HG02571 (cell line): ENCODE measurements at regions not wholly inside any gene's neighbourhood (a gene's known extent, or its start where the extent isn't known, plus 50 kb on each side); places are given as distances from the start of the nearest gene placed in this dataset.
"Not testable (repeated sequence)": the region's sequence is repeated elsewhere in the genome, so short reads cannot be mapped to it uniquely, and the experiment has no call there.

ENCODE experiments used
- ATAC-seq: cut with Tn5 transposase; IDR thresholded peaks from one replicate; pipeline ENCODE4 v1.9.1; 2021; ENCODE audit warnings: mild to moderate bottlenecking, moderate library complexity; ENCODE audit not compliant: unreplicated experiment

GRCh38 chr14:105581551-105582341, 55.4 kb downstream of the TMEM121 start:
- ATAC-seq, result no peak

DNA sequence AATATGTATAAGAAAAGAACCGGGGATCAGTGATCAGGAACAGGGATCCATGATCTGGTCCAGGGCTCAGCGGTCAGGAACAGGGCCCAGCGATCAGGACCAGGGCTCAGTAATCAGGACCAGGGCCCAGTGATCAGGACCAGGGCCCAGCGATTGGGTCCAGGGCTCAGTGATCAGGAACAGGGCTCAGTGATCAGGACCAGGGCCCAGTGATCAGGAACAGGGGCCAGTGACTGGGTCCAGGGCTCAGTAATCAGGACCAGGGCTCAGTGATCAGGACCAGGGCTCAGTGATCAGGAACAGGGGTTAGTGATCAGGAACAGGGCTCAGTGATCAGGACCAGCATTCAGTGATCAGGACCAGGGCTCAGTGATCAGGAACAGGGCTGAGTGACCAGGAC, 56.3 kb downstream of the TMEM121 start:
- no peak for ATAC-seq

- ATAC-seq, result not testable (repeated sequence)
Measured at GRCh38 chr14:105583914-105584313, 57.5 kb downstream of the TMEM121 start.

DNA sequence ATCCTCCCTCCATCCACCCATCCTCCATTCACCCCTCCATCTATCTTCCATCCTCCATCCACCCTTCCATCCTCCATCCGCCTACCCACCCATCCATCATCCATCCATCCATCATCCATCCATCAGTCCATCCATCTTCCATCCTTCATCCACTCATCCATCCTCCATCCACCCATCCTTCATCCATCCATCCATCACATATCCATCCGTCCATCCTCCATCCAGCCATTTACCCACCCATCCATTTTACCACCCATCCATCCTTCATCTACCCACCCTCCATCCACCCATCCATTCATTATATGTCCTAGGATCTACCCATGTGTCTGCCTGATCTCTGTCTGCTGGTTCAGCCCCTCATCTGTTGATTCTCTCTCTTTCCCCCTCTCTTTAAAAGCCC, 58.9 kb downstream of the TMEM121 start:
- ATAC-seq, result not testable (repeated sequence)

DNA sequence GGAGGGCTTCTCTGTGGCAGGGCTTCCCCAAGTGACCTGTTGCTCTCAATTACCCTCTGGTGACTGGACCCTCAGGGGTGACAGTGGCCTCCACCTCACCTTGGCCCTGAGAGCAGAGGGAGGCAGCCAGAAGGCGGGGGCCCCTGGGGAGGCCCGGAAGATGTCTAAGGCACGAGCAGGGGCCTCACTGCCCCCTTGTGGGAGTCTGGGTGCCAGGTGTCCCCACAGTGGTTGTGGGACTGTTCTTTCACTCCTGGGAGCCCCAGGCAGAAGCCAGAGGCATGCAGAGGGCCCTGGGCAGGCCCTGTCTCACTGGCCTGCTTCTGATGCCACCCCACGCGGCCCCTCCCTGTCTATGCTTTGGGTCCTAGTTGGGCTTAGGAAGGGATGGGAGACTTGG, 59.3 kb downstream of the TMEM121 start:
- ATAC-seq, result not testable (repeated sequence)

- ATAC-seq, result not testable (repeated sequence)
Measured at GRCh38 chr14:105586144-105586872, 59.9 kb downstream of the TMEM121 start.

GRCh38 chr14:105587034-105587433, 60.7 kb downstream of the TMEM121 start:
- ATAC-seq, result not testable (repeated sequence)

DNA sequence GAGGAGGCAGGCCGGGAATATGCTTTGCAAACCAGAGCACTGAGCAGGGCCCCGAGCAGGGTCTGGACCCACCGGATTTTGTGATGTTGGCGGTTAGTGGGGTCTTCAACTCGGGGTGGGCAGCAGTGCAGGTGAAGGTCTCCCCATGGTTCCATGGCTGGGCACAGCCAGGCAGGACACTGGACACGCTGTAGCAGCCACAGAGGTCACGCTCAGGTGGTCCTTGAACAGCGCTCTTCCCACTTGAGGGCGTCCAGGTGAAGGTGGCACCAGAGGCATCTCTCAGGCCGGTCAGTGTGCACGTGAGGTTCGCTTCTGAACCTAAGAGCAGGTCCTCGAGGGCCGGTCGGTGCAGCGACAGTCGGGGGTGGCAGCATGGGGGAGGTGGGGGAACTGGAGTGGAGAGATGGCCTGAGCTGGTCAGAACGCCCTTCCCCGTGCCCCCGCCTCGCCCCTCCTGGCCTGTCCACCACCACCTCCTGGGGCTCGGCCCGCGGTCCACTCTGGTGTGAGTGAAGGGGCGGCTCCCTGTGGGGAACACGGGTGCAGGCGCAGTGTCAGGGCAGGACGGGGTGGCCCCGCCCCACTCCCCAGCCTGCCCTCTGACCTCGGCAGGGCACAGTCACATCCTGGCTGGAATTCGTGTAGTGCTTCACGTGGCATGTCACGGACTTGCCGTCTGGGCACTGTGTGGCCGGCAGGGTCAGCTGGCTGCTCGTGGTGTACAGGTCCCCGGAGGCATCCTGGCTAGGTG, 61.3 kb downstream of the TMEM121 start:
- ATAC-seq, result not testable (repeated sequence)

- ATAC-seq, result no peak
Measured at GRCh38 chr14:105588236-105588860, 62.0 kb downstream of the TMEM121 start.

DNA sequence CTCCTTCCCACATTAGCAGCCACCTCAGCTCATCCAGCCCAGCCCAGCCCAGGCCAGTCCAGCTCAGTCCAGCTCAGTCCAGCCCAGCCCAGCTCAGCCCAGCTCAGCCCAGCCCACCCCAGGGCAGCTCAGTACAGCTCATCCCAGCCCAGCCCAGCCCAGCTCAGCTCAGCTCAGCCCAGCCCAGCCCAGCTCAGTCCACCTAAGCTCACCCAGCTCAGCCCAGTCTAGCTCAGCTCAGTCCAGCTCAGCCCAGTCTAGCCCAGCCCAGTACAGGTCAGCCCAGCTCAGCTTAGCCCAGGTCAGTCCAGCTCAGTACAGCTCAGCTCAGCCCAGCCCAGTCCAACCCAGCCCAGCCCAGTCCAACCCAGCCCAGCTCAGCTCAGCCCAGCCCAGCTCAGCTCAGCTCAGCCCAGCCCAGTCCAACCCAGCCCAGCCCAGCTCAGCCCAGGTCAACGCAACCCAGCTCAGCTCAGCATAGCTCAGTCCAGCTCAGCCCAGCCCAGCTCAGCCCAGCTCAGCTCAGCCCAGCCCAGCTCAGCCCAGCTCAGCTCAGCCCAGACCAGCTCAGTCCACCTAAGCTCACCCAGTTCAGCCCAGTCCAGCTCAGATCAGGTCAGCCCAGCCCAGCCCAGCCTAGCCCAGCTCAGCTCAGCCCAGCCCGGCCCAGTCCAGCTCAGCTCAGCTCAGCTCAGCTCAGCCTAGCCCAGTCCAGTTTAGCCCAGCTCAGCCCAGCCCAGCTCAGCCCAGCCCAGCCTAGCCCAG, 63.0 kb downstream of the TMEM121 start:
- ATAC-seq, result no peak

- ATAC-seq, result not testable (repeated sequence)
Measured at GRCh38 chr14:105589926-105590185, 63.5 kb downstream of the TMEM121 start.

- ATAC-seq, result no peak
Measured at GRCh38 chr14:105591052-105591451, 64.7 kb downstream of the TMEM121 start.

DNA sequence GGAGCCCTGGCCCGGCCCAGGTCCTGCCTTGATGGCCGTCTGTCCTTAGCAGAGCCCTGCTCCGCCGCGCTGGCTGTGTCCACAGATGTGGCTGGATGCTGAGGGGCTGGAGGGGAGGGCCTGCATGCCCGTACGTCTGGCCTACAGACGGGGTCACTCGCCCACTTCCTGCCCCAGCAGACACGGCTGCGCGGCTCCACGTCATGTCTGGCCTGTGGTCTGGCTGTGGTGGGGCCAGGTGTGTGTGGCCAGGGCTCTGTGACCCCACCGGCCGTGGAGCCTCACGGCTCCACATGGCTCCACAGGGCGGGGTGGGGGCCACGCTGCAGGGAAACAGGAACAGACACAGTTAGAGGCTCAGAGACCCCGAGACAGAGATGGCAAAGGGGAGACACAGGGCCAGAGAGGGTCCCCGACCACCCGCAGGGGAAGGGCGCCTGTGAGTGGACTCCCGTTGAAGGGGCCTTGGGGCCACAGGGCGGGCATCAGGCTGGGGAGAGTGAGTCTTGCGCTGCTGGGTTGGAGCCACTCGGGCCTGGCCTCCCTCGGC, 65.5 kb downstream of the TMEM121 start:
- ATAC-seq, result not testable (repeated sequence)

GRCh38 chr14:105592646-105593045, 66.3 kb downstream of the TMEM121 start:
- ATAC-seq, result not testable (repeated sequence)

DNA sequence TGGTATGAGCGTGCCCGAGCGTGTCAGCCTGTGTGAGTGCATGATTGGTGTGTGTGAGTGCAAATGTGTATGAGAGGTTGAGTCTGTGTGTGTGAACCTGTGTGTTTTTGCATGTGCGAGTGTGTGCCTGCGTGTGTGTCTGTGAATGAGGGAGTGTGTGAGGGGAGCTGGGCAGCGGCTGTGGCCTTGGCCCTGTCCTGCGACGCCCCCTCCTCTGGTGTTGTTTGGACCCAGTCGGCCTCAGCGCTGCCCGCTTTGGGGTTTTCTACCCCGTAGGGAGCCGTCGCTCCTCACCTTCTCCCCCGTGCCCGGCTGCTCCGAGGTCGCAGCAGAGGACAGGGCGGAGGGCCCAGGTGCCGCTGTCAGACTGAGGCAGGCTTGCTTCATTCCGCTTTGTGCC, 69.0 kb downstream of the TMEM121 start:
- not testable (repeated sequence) for ATAC-seq

DNA sequence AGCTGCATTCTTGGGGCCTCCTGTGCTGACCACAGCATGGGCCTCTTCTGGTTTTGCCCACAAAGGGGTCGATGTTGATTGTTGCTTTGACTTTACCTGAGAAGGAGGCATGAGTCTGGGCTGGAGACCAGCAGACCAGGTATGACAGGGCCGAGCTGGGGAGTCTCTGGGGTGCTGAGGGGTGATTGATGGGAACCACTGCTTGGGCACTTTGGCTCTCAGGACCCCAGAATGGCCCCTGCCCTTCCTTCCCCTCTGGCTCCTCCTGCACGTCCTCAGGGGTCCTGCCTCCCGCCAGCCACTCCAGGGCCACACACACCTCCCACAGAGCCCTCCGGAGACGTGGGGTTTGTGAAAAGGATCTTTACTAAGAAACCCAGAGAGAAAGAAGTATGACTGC, 70.0 kb downstream of the TMEM121 start:
- not testable (repeated sequence) for ATAC-seq

DNA sequence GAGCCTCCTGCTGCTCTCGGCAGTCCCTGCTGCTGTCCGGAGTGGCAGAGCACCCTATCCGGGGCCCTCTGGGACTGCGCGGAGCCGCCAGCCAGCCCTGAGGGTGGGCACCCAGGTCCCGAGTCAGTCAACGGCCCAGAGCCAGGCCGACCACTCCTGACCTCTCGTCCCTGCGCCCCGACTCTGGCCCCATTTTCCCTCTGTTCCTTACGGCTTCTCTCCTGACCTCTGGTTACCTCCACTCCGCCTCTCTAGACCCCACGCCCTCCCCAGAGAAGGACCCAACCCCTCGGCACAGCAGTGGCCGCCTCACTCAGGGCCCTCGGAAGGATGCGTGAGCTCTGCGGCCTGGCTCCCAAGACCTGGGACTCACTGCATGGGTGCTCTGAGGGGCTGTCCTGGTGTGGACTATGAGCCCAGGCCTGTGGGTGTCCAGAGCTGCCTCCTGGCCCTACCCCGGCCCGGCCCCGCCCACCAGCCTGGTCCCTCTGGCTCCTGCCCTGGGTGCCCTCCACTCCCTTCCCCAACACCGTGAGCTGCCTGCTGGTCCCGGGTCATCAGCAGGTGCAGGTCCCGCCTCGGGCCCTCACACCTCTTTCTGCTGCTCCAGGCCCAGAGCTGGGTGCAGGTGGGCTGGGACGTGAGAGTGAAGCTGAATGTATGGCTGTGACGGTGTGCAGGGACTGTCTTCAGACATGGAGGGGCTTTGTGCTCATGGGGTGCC, 71.8 kb downstream of the TMEM121 start:
- not testable (repeated sequence) for ATAC-seq

DNA sequence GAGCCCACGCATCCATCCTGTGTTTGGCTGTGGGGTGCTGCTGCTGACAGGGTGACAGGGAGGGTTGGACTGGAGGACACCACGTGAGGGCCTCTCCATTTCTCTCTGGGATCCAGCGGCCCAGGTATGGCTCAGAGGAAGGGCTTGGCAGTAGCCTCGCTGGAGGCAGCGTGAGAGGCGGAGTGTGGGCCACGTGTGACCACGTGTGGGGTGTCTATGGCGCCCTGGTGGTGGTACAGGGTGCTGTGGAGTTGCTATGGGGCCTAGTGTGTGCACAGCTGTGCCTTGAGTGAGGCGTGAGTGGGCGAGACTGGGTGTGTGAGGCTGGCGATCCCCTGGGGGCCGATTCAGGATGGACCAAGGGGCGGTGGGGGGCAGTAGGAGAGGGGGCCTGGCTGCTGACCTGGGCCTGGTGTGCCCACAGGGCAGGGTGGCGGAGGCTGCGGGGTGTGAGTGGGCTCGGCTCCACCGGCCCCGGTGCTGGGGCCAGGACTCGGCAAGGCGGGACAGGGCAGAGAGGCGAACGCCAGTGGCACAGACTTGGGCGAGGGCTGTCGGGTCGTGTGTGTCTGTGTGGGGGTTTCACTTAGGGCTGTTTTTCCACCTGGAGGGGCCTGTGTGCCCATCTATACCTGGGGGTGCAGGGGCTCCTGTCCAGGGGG, 72.7 kb downstream of the TMEM121 start:
- ATAC-seq, result not testable (repeated sequence)
